ENCODE measurements at regions not wholly inside any gene's neighbourhood (a gene's known extent, or its start where the extent isn't known, plus 50 kb on each side); places are given as distances from the start of the nearest gene placed in this dataset.

GRCh38 chr2:42118754-42119569 lies 50.2 kb upstream of the EML4 start:
- TF ChIP-seq POLR2A (IDR thresholded peaks at IDR 0.05; ENCODE audit: low read depth, low read length), result no peak
- TF ChIP-seq POLR2AphosphoS5 (IDR thresholded peaks at IDR 0.05; ENCODE audit: low read depth, low read length), result no peak

All from GM12892 (cell line).